HEK293T (cell line): ENCODE measurements at regions not wholly inside any gene's neighbourhood (a gene's known extent, or its start where the extent isn't known, plus 50 kb on each side); places are given as distances from the start of the nearest gene placed in this dataset.

Experiments used
- CTCF ChIA-PET: fragments of 350-600 bp; formaldehyde crosslinking; extraction: SDS; loops from one replicate; lab custom pipeline; 2021; ENCODE audit warnings: antibody characterized with exemption, inconsistent platforms; lab: Yijun Ruan, JAX
- POLR2A ChIA-PET: fragments of 350-600 bp; formaldehyde crosslinking; extraction: SDS; loops from one replicate; lab custom pipeline; 2020; ENCODE audit warnings: antibody characterized with exemption, inconsistent platforms; lab: Yijun Ruan, JAX
- DNase-seq: peaks from one replicate; pipeline ENCODE4 v3.0.0; 2012; ENCODE audit warnings: mixed read lengths; ENCODE audit errors: extremely low spot score
- ARNT ChIP-seq: fragments of 450-650 bp; IDR thresholded peaks from 2 replicates; pipeline ENCODE4 v1.6.1; 2017; ENCODE audit warnings: mild to moderate bottlenecking
- BHLHE40 ChIP-seq: fragments of 450-650 bp; IDR thresholded peaks from 2 replicates; pipeline ENCODE4 v1.6.1; 2016; ENCODE audit warnings: mild to moderate bottlenecking, moderate library complexity, borderline replicate concordance
- CTBP1 ChIP-seq: fragments of 450-650 bp; IDR thresholded peaks from 2 replicates; pipeline ENCODE4 v1.6.1; 2016; ENCODE audit warnings: borderline replicate concordance
- ELF4 ChIP-seq: fragments of 450-650 bp; IDR thresholded peaks from 2 replicates; pipeline ENCODE4 v1.6.1; 2017; ENCODE audit warnings: antibody characterized with exemption
- FOXA1 ChIP-seq: fragments of 450-650 bp; IDR thresholded peaks from 2 replicates; pipeline ENCODE4 v1.6.1; 2016; ENCODE audit warnings: mild to moderate bottlenecking
- FOXK2 ChIP-seq: fragments of 450-650 bp; IDR thresholded peaks from 2 replicates; pipeline ENCODE4 v1.6.1; 2016; ENCODE audit warnings: mild to moderate bottlenecking
- FOXM1 ChIP-seq: fragments of 450-650 bp; IDR thresholded peaks from 2 replicates; pipeline ENCODE4 v1.6.1; 2017; ENCODE audit warnings: mild to moderate bottlenecking, borderline replicate concordance
- HDGF ChIP-seq: fragments of 450-650 bp; IDR thresholded peaks from 2 replicates; pipeline ENCODE4 v1.6.1; 2017; ENCODE audit warnings: antibody characterized with exemption, borderline replicate concordance
- L3MBTL2 ChIP-seq: fragments of 450-650 bp; conservative IDR thresholded peaks from 2 replicates; pipeline ENCODE4 v1.6.1; 2016; ENCODE audit warnings: mild to moderate bottlenecking
- LEF1 ChIP-seq: fragments of 450-650 bp; IDR thresholded peaks from 2 replicates; pipeline ENCODE4 v1.6.1; 2017; ENCODE audit warnings: mild to moderate bottlenecking, borderline replicate concordance
- NFRKB ChIP-seq: fragments of 450-650 bp; IDR thresholded peaks from 2 replicates; pipeline ENCODE4 v1.6.1; 2016; ENCODE audit warnings: mild to moderate bottlenecking, moderate library complexity
- PKNOX1 ChIP-seq: fragments of 450-650 bp; IDR thresholded peaks from 2 replicates; pipeline ENCODE4 v1.6.1; 2016
- SP1 ChIP-seq: fragments of 450-650 bp; IDR thresholded peaks from 2 replicates; pipeline ENCODE4 v1.6.1; 2017
- SUZ12 ChIP-seq: fragments of 450-650 bp; IDR thresholded peaks from 2 replicates; pipeline ENCODE4 v1.6.1; 2016; ENCODE audit warnings: mild to moderate bottlenecking
- TARDBP ChIP-seq: fragments of 450-650 bp; IDR thresholded peaks from 2 replicates; pipeline ENCODE4 v1.6.1; 2016
- ZNF384 ChIP-seq: fragments of 450-650 bp; IDR thresholded peaks from 2 replicates; pipeline ENCODE4 v1.6.1; 2016

- ChIA-PET POLR2A (no interaction called here), CTCF (no interaction called here)
- TF ChIP-seq PKNOX1 (no peak), SP1 (no peak), NFRKB (no peak), ARNT (no peak), CTBP1 (no peak), BHLHE40 (no peak), FOXK2 (no peak), SUZ12 (no peak), HDGF (no peak), ZNF384 (no peak), FOXM1 (no peak), TARDBP (no peak), FOXA1 (no peak)
- no peak for DNase-seq
Measured at GRCh38 chr11:116431842-116432241, 340.9 kb downstream of the BUD13 start.

- DNase-seq, result no peak
- ChIA-PET CTCF (no interaction called here), POLR2A (no interaction called here)
- TF ChIP-seq L3MBTL2 (no peak), BHLHE40 (no peak), SUZ12 (no peak), HDGF (no peak), FOXM1 (no peak), FOXK2 (no peak), CTBP1 (no peak), ARNT (no peak), FOXA1 (no peak), PKNOX1 (no peak), NFRKB (no peak), ELF4 (no peak), SP1 (no peak), ZNF384 (no peak), TARDBP (no peak)
Measured at GRCh38 chr11:116428638-116428975, 344.2 kb downstream of the BUD13 start.

GRCh38 chr11:116427903-116428637 lies 344.7 kb downstream of the BUD13 start:
- no peak for DNase-seq
- ChIA-PET CTCF (interaction anchor here (0.6 kb wide), 1 partner anchor 31 kb away, joined by 6 read pairs; no protein-coding TSS in a partner anchor), POLR2A (no interaction called here)

GRCh38 chr11:116427337-116427902 lies 345.4 kb downstream of the BUD13 start:
- ChIA-PET POLR2A (no interaction called here), CTCF (interaction anchor here (0.6 kb wide), 1 partner anchor 32 kb away, joined by 6 read pairs; no protein-coding TSS in a partner anchor)
- DNase-seq, result no peak
- no peak for TF ChIP-seq SUZ12
- no peak for TF ChIP-seq CTBP1
- TF ChIP-seq ARNT, result no peak
- TF ChIP-seq SP1, result no peak
- no peak for TF ChIP-seq BHLHE40
- TF ChIP-seq ELF4, result no peak
- no peak for TF ChIP-seq L3MBTL2
- no peak for TF ChIP-seq FOXM1

More at GRCh38 chr11:116427903-116428637, 344.7 kb downstream of the BUD13 start:
- TF ChIP-seq FOXM1, result no peak
- TF ChIP-seq ELF4, result no peak
- no peak for TF ChIP-seq TARDBP
- TF ChIP-seq BHLHE40, result no peak
- TF ChIP-seq ZNF384, result no peak
- TF ChIP-seq FOXK2, result no peak
- TF ChIP-seq SUZ12, result no peak
- TF ChIP-seq CTBP1, result no peak
- no peak for TF ChIP-seq SP1
- no peak for TF ChIP-seq FOXA1
- TF ChIP-seq HDGF, result no peak
- TF ChIP-seq ARNT, result no peak
- TF ChIP-seq NFRKB, result no peak
- no peak for TF ChIP-seq LEF1
- no peak for TF ChIP-seq L3MBTL2
- TF ChIP-seq PKNOX1, result no peak

- POLR2A ChIA-PET, result no interaction called here
- CTCF ChIA-PET, result no interaction called here
- DNase-seq, result no peak
- TF ChIP-seq CTBP1 (no peak), ELF4 (no peak), L3MBTL2 (no peak), ZNF384 (no peak), FOXA1 (no peak), SP1 (no peak), BHLHE40 (no peak), LEF1 (no peak), PKNOX1 (no peak), FOXK2 (no peak)
Measured at GRCh38 chr11:116426761-116427160, 346.0 kb downstream of the BUD13 start.
